GM18861 (cell line): ENCODE measurements at regions not wholly inside any gene's neighbourhood (a gene's known extent, or its start where the extent isn't known, plus 50 kb on each side); places are given as distances from the start of the nearest gene placed in this dataset.

ENCODE experiments used
- ATAC-seq: cut with Tn5 transposase; IDR thresholded peaks from one replicate; pipeline ENCODE4 v1.9.1; 2021; ENCODE audit not compliant: unreplicated experiment

GRCh38 chr2:64220894-64221617 lies 76.8 kb upstream of the PELI1 start:
- no peak for ATAC-seq

DNA sequence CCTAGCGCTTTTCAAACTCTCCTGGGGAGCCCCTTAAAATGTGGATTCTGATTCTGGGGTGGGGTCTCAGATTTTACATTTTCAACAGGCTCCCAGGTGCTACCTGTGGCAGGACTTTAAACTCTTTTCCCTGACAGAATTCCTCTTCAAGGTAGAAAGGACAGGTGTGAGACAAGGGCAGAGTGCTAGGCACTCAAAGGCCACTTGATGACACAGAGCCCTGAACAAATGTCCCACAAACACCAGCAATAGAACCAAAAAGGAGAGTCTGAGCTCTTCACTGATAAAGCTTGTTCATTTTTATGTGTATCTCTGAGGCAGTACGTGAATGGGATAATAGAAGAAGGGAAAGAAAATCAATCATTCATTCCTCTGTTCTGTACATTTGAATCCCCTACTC lies 77.7 kb upstream of the PELI1 start:
- ATAC-seq = no peak

DNA sequence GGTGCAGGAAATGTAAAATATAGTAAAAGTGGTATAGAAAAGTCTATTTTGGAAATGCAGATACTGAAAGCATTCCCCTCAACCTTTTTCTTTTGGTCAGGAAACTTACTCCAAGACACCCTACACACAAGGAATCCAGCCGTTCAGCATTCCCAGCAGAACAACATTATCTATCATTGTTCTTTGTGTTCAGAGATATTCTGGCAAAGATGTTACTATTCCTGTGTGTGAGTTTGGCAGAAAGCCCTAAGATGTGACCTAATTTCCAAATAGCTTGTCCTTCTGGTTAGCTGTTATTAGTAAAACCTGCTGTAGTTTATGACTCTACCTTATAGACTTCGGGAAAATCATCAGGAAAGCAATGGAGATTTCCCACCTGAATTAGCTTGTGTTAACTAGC lies 78.1 kb upstream of the PELI1 start:
- no peak for ATAC-seq

DNA sequence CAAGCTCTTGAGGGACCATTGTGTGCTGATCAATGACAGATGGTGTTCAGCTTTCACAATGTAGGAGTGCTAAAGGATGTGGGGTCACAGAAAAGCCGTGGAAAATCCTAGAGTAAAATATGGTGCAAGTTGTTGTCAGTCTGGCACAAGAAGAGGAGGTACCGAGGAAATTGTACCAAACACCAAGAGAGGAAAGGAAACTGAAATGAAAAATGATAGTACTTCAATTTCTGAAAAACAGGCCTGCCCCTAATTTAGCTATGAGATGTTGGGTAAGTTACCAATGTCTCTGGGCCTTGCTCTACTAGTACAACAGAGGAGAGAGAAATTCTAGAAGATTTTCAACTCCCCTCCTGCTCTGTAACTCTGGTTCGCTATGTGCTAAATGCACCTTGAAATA lies 78.8 kb upstream of the PELI1 start:
- ATAC-seq = no peak

DNA sequence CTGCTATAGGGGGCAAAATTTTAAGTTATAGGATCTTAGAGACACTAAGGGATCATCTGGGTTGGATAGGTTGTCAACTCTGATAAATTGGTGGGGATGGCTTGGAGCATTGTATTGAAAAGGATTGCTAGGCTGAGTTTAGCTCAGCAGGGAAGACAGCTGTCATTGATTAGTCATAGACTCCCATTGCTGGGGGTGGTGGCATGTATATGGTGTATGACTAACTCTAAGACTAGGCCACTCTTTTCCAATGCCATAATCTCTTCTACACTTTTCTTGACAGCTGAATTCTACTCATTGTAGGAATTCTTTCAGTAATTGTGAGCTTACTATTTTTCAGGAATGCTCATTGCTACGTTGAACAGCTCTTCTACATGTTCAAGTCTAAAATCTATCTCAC lies 81.3 kb upstream of the PELI1 start:
- no peak for ATAC-seq

DNA sequence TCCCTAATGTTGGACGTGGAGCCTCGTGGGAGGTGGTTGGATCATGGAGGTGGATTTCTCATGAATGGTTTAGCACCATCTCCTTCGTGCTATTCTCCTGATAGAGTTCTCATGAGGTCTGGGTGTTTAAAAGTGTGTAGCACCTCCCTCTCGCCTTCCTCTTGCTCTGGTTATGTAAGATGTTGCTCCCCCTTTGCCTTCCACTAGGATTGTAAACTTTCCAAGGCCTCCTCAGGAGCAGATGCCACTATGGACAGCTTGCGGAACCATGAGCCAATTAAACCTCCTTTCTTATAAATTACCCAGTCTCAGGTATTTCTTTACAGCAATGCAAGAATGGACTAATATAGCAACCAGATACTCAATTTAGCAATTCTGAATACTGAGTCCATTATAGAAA lies 82.4 kb upstream of the PELI1 start:
- no peak for ATAC-seq

DNA sequence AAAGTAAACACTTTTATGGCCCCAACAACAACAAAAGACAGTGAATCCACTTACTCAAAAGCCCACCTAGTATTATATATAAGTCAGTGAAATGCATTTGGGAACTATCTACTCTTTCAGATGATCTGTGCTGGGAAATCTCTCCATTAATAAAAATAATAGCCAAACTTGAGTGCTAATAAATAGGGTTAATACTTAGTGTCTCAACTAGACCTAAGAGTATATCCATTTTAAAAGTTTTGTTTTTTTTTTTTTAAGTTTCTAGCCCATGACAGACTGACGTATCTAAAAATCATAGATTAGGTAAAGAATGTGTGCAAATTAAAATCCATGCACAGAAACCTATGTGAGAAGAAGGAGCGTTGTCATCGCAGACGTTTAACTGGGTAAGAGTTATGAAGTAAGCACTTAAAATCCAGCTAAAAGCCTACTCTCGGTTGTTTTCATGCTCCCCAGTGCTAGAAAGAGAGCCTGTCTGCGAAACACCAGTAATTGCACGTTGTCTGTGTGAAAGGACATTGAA lies 83.4 kb upstream of the PELI1 start:
- no peak for ATAC-seq

DNA sequence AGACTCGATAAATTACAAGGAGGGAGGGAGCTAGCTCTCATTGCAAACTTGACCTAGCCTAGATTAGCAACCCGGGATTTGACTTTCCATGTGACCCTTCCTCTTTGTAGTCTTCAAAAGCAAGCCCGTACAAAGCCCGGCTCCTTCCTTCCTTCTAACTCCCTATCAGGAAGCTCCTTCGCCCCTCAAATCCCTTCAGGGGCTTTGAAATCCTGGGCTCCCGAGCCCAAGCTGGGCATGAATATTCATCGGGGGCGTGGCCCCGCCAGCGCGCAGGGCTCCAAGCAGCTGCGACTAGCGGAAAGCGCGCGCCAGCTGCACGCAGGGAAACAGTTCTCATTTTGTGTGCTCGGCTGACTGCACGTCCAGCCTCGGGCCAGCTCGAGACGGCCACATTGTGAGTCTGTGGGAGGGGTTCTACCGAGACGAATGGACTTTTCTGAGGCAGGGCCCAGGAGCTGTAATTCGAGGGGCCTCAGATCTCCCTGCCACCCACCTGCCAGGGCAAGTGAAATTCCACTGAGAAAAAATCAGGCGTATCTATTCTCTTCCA lies 84.0 kb upstream of the PELI1 start:
- peak; percentile 86 for ATAC-seq

- no peak for ATAC-seq
Measured at GRCh38 chr2:64228918-64229317, 84.7 kb upstream of the PELI1 start.

DNA sequence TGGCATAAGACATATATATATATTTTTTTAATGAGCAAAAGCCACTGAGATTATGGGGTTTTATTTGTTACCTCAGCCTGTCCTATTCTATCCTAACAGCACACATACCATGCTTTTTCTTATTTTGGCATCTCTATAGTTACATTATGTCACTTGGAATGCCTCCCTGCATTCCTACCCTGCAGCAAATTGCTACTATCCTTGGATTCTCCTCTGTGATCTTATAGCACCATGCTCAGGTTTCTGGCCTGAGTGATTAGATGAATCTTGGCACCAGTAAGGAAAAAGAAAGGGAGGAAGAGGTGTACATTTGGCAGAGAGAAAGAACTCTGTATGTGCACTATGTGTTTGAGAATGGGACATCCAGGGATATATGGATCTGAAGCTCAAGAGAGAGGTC lies 86.3 kb upstream of the PELI1 start:
- ATAC-seq = no peak

GRCh38 chr2:64232266-64232665 lies 88.0 kb upstream of the PELI1 start:
- no peak for ATAC-seq

- no peak for ATAC-seq
Measured at GRCh38 chr2:64233376-64233922, 89.2 kb upstream of the PELI1 start.

DNA sequence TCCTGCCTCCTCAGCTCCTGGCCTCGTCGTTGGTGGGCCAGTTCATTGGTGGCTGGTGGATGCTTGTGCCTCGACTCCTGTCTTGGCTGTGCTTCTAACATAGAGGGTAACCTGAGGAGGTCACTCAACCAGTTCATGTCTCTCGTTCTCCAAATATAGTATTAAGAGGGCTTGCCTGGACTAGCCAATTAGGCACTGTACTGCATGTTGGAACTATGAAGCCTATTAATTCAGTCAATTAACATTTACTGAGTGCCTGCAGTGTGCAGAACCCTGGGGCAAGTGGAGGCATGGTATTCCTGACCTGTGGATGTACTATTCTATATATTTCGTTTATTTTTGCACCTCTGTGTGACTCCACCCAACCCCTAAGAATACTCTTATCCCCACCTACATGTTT lies 89.9 kb upstream of the PELI1 start:
- ATAC-seq = no peak

- ATAC-seq = peak; percentile 90
Measured at GRCh38 chr2:64234785-64235184, 90.6 kb upstream of the PELI1 start.

DNA sequence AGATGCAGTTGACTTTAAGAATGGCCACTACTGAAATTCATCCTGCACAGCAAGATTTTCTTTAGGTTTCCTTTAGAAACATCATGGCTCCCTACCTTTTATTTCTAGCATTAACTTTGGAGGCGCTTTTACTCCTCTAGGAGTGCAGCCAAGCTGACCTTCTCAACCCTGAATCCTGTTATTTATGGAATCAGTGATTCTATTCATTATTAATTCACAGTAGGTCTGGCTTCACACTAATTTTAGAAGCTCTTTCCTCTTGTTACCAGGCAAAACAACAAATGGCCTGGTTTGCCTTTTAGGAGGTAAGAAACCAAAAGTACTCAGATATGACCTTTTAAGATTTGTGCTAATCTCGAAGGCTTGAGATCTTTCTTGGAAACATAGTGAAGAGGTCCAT lies 93.0 kb upstream of the PELI1 start:
- no peak for ATAC-seq

- ATAC-seq = no peak
Measured at GRCh38 chr2:64238799-64239198, 94.6 kb upstream of the PELI1 start.

DNA sequence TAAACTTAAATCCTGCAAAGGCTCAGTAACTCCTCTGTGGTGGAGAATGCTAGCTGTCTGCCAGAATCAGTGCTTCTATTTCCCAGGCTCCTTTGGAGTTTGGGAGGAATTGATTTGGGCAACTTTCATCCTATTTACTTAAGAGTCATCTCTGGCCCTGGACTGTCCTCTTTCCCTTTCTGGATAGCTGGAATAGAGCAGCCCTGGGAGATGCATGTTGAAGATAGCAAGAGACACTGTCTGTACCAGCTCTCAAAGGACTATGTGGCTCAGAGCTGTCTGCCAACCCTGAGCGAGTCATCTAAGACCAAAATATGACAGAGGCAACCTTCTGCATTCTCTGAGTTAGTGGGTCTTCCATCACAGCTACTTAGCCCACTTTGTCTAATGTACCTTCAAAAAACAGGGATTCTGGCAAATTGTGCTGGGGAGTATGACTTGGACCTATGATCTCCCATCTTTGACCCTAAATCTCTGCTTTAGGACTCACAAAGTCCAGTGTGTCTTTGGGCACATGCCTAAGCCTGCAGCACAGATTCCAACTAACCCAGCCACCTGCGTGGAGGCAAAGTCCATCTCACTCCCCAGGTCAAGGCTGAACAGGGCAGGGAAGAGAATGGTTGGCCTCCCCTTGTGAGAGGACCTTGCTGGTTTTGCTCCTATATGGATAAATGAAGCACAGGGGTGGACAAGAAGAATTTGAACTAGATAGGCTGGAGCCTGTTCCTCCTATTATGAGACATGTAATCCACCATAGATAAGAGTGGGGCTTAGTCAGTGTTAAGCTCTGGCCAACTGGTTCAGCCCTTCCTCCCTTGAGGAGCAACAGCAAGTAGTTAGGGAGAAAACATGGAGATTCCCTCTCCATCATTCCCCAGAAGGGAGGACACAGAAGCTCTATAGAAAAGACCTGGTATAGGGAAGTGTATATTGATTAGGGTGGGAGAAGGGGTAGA lies 99.1 kb upstream of the PELI1 start:
- no peak for ATAC-seq

- ATAC-seq = no peak
Measured at GRCh38 chr2:64244037-64244416, 99.8 kb upstream of the PELI1 start.

GRCh38 chr2:64245631-64246030 lies 101.4 kb upstream of the PELI1 start:
- ATAC-seq = no peak

GRCh38 chr2:64246962-64247361 lies 102.7 kb upstream of the PELI1 start:
- no peak for ATAC-seq

GRCh38 chr2:64249426-64249825 lies 105.2 kb upstream of the PELI1 start:
- ATAC-seq = no peak

- ATAC-seq = no peak
Measured at GRCh38 chr2:64250063-64250462, 105.8 kb upstream of the PELI1 start.
